KG1 (cell line): ENCODE measurements at regions not wholly inside any gene's neighbourhood (a gene's known extent, or its start where the extent isn't known, plus 50 kb on each side); places are given as distances from the start of the nearest gene placed in this dataset.
"Not testable (repeated sequence)": the region's sequence is repeated elsewhere in the genome, so short reads cannot be mapped to it uniquely, and the experiment has no call there.

Source experiments
- DNase-seq: peaks from one replicate; lab custom pipeline; 2025; lab: John Stamatoyannopoulos, UW

DNA sequence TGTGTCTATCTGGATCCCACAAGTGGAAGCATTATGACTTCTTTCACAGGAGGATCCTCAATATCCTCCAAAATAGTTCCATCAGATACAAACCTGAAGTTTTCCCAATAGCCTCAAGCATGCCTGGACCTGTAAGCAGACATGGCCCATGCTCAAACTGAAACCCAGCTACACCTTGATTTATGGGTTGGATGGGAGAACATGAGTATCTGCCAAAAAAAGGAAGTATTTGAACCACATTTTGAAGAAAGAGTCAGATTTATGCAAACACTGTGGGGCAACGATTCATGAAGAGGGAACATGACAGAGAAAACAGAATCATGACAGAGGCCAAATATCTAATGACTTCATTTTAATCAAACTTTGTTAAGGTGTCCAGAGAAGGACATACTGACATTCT lies 351.0 kb upstream of the NFIA start:
- DNase-seq = no peak

DNA sequence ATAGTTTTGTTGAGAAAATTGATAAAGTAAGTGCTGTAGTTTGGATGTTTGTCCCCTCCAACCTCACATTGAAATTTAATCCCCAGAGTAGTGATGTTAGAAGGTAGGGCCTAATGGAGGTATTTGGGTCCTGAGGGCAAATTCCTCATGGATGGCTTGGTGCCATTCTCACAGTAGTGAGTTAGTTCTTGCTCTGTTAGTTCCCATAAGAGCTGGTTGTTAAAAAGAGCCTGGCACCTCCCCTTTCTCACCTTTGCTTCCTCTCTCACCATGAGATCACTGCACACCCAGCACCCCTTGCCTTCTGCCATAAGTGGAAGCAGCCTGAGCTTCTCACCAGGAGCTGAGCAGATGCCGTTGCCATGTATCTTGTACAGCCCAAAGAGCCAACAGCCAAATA lies 354.8 kb upstream of the NFIA start:
- no peak for DNase-seq

DNA sequence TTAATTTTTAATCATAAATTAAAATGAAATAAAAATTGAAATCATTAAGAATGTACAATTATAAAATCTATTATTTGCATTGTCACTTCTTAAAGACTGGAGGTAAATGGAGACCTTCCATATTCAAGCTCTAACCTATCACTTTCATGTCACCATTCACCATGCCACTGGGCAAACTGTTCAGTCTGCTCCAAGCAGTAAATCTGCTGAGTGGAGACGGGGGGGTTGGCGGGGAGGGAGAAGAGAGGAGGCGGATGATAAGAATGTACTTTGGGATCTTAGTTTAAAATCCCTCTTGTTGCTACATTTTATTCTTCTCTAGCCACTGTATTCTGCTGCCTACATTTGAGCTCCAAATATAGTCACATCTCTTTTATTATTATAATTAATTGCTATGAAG lies 365.9 kb upstream of the NFIA start:
- no peak for DNase-seq

DNA sequence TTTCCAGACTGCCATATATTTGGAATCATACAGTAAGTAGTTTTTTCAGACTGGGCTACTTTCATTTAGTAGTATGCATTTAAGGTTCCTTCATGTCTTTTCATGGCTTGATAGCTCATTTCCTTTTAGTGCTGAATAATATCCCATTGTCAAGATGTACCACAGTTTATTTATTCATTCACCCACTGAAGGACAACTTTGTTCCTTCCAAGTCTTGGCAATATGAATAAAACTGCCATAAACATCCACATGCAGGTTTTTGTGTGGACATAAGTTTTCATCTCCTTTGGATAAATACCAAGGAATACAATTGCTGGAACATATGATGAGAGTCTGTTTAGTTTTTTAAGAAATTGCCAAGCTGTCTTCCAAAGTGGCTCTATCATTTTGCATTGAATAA lies 366.4 kb upstream of the NFIA start:
- no peak for DNase-seq

DNA sequence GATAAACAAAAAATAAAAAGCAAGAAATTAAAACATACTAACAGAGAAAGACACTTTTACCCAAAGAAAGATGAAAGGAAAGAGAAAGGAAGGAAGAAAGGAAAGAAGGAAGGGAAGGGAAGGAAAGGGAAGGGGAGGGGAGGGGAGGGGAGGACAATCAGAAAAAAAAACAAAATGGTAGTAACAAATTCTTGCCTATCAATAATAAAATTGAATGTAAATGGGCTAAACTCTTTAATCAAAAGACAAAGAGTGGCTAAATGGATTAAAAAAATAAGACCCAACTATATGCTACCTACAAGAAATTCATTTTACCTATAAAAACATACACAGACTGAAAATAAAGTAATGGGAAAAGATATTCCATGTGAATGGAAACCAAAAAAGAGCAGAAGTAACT lies 372.9 kb upstream of the NFIA start:
- no peak for DNase-seq

DNA sequence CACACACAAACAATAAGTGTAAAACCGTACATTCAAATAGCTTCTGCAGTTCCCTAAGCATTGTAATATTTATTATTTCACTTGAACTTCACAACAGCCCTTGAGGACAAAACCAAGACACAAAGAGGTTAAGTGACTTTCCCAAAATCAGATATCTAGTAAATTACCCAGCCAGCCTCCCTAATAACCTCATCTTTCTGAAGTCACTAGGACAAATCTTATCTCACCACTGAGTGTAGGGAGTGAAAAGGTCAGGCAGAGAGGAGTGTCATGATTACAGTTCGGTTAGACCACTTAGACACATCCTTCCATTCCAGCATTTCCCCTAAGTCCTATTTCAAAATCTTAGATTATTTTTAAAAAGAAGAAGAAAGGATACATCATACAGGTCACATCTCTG lies 377.3 kb upstream of the NFIA start:
- DNase-seq = no peak

DNA sequence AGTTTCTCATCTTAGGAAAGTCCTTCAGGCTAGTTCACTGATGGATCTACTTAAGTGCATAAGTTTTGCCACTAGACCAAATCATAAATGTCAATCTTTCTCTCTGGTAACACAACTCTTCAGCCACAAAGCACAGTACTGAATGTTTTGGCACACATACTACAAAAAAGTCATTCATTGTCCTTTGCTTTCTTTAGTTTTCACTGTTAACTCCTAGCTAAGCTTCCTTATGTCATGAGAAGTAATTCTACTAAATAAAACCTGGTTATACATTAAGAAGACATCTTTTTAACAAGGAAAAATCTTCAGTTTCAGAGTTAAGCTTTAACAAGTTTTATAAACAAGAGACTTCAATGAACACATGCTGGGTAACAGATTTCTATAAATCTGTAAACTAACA lies 379.2 kb upstream of the NFIA start:
- DNase-seq = no peak

DNA sequence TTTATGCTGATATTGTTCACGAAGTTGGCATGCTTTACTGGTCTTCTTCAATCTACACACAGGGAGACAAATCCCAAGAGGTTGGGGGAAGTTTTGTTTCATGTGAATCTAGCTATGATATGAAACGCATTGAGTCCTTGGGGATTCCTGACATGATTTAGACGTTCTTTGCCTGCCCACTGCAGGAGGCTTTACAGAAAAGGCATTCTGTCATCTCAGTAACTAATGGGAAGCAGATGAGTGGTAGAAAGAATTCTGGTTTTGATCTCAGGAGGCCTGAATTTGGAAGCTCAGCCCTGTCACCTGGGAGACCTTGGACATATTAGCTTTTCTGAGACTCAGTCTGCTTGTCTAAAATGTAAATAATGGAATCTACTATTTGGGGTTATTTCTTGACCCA lies 383.0 kb upstream of the NFIA start:
- DNase-seq = no peak

DNA sequence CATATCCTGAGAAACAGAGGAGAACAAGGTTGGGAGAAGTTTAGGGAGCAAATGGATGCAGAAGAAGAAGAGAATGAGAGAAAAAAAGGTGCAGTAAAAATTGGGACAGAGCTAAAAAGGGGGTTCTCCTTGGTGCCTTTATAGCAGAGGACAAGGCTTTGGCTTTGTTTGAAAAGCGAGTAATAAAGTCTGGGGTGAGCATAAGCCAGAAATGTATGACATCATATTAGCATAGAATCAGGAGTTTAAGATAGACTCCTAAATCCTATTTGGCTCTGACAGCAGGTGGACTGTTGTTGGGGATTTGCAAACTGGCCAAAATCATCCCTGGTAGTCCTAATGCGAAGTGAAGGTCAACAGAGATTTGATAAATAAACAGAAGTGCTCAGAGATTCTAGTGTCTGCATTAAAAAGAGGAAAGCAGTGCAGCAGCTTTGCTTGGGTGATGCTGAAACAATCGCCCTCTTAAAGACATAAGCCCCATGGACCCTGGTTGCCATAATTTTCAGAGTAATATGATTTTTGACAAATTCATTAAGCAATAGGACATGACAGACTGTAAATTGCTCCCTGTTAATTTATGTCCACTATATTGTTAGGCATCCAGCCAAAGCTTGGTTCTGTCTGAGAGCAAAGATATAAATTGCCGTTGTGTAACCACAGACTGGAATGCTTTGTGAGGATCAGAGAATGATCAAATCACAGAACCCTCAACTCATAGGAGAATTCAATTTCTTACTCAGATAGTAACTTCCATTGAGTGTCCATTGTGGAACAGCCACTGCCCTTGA lies 385.0 kb upstream of the NFIA start:
- DNase-seq = no peak

DNA sequence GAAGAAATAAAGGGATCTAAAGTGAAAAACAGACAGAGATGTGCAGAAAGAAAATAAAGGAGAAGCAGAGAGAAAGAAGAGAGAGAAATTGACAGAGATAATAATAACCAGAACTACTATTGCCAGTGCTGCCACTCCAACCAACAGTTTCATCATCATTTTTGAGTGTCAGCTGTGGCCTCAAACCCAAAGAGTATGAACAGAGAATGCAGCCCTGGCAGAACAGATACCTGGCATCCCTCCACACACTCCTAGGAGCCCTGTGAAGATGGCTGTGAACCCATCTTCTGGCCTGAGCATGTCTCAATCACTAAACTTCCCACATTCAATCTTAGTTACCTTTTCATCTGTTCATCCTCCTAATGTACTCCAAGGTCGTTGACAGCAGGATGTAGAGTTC lies 385.8 kb upstream of the NFIA start:
- DNase-seq = no peak

DNA sequence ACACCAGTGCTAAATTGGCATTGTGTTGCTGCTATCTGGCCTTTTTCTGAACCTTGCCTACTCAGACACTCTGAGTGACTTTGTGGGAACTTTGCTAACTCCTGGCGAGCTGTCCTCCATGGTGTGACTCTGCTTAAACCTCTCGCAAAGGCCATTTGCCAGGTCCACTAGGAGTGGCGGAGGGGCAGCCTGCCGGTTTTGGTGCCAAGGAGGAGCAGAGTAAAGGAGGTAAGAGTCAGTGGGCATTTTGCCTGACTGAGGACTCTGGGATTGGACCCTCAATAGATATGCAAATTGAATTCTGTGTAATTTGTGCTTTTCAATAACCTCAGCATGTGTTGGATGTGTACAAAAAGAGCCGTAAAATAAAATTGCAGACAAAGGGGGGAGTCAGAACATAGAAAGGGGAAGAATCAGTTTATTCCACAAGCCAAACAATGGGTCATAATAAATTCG lies 386.6 kb upstream of the NFIA start:
- no peak for DNase-seq

DNA sequence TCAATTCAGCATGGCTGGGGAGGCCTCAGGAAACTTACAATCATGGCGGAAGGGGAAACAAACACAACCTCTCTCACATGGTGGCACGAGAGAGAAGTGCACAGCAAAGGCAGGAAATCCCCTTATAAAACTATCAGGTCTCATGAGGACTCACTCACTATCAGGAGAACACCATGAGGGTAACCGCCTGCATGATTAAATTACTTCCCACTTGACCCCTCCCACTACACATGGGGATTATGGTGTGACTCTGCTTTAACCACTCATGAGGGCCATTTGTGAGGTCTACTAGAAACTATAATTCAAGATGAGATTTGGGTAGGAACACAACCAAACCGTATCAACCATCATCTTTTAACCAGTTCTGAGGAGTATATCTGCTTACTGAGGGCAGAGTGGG lies 387.4 kb upstream of the NFIA start:
- no peak for DNase-seq

DNA sequence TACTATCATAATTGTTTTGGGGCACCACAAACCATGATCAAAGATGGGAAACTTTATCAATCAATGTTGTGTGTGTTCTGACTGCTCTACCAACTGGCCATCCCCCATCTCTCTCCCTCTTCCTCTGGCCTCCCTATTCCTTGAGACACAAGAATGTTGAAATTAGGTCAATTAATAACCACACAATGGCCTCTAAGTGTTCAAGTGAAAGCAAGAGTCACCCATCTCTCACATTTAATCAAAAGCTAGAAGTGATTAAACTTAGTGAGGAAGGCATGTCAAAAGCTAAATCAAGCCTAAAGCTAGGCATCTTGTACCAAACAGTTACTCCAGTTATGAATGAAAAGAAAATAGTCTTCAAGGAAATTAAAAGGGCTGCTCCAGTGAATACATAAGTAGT lies 390.3 kb upstream of the NFIA start:
- DNase-seq = no peak

DNA sequence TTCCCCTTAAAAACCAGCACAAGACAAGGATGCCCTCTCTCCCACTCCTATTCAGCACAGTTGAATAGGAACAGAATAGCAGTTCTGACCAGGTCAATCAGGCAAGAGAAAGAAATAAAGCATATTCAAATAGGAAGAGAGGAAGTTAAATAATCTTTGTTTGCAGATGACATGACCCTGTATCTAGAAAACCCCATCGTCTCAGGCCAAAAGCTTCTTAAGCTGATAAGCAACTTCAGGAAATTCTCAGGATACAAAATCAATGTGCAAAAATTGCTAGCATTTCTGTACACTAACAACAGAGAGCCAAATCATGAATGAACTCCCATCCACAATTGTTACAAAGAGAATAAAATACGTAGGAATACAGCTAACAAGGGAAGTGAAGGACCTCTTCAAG lies 394.1 kb upstream of the NFIA start:
- not testable (repeated sequence) for DNase-seq

DNA sequence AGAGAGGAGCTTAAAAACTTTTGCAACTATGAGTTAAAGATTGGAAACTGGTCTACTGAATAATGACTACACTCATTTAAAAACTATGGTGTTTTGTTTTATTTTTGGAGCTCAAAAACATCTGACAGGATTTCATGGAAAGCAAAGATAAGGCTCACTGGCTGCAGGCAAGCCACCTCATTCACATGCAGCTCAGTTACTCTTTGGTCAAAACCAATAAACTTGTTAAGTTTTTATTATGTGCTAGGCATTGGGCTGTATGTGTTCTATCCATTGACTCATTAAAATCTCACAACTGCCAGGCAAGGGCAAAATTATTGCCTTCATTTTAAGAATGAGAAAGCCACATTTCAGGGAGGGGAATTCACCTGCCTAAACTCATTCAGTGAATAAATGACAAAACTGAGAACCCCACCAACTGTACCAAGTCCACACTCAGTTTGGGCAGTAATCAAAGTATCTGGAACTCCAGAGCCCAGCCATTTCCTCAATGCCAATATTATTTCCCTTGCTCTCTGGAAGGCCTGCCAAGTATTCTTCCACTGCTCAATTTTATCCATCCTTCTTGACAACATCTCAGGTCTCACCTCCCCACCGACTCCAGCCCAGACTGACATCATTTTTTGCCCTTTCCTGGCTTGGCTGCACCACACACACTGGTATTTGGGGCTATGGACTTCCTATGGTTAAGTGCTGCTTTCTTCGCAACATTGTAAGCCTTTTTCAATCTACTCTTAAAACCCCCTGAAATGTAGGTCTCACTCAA lies 401.1 kb upstream of the NFIA start:
- no peak for DNase-seq

DNA sequence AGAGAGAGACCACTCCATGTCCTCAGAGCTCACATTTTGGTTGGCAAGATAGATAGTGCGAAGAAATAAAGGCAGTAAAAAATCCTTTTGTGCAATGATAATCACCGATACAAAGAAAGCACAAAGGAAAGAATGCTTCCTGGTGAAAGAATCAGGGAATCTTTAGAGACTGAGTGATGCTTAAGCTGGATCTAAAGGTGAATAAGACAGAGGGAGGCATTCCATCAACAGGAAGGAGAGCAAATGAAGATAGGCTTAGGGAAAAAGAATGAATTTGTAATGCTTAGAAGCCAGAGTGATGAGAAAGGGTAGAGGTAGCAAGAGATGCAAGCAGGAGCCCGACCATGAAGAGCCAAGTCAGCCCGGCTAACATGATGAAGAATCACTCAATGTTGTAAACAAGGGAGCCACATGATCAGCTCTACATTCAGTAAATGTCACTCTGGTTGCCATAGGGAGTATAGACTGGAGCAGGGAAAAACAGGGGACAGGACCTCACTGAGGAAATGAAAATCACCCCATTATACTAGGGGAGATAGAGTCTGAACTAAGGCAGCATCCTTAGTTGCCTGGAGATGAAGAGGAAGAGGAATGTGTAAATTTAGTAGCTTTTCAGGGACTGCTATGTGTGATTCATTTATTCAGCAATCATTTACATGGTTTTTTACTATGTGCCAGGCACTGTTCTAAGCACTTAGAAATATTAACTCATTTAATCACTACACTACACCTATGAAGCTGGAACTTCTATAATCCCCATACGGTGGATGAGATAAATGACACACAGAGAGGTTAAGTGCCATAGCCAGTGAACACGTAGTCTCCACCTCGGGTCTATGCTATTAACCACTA lies 402.6 kb upstream of the NFIA start:
- DNase-seq = no peak

DNA sequence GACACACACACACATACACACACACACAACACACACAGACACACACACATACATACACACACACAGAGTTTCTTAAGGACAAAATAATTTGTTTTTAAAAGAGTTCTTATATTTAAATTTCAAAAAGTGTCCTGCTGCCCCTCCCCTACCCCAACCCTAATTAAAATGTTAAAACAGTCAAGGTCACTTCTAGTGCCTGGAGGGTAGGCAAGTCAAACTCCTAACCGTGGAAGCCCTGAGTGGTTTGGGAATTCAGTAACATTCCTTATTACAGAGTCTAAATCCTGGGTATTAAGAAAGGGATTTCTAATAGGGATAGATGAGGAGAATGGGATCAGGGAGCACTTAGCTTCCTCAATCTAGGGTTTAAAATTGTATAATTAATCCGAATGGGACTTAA lies 403.6 kb upstream of the NFIA start:
- no peak for DNase-seq

DNA sequence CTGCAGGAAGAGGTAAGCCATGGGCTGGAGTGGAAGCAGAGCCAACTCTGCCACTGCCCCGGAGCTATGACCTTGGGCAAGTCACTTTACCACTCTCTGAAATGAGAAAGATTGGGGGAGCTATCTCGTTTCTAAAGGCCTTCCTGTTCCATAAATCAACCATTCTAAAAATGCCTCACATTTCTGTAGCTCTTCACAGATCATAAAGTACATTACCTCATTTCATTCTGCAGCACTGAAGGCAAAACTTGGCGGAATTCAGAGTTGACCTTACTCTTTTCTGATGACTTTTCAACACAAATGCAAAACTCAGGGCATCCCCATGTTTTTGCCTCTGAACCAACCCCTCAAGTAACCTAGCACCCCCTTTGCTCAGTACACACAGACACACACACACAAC lies 404.0 kb upstream of the NFIA start:
- no peak for DNase-seq

DNA sequence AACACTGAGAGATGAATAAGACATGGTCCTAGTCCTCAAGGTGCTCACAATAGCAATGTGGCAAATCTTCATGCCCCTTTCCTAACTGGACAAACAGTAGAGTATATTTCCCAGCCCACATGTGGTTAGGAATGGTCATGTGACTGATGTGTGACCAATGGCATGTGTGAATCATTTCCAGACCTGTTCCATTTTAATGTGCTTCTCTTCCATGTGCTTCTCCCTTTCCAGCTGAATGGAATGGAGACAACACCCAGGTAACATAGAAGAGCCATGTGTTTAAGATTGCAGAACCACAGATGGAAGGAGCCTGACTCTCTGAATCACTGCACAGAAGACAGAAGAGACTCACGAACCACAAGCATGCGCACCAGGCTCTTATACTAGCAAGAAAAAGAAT lies 409.9 kb upstream of the NFIA start:
- no peak for DNase-seq

DNA sequence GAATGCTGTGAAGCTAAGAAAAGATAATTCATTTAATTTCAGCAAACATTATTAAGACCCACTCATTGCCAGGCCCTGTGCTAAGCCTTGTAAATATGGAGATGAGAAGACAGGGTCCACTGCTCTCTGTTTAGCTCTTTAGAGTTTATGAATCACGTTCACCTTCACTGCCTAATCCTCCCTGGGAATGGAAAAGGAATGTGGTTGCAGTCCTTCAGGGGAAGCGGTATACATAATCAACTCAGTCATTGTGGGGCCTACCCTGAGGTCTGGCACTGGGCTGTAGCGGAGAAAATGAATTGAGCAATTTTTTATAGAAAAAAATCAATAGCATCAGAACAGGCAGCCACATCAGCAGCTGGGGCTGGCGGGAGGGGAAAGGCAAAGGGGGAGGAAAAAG lies 412.1 kb upstream of the NFIA start:
- no peak for DNase-seq

DNA sequence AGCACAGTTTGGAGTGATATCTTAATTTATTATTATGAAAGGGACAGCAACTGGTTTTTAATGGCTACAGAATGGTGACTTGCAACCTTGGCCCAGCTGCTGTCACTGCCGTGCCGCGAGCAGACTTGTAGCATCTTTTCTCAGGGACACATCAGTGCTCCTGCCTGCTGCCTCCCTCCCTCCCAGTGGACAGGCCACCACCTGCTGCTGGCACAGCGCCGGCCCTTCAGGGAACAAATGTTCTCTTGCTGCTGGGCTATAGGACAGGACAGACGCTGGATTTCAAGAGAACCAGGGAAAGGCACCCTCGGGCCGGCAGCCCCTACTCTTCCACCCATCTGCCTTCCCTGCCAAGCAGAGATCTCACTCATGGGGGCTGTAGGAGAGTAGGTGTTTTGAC lies 413.8 kb upstream of the NFIA start:
- no peak for DNase-seq

DNA sequence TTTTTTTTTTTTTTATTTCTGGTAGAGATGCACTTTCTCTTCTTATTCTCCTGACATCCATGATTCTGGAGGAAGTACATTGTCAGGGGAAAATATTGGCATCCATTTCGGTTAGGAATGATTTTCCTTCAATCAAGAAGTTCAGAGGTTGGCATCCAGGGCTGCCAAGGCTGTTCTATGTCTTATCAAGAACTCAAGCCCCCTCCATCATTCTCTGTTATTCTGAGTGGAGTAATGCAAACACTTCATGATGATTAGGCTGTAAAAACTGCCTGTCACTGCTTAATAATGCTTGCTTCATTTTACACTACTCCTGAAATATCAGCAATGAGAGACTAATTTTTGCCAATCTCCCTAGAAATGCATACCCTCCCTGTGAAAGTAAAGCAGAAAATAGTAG lies 417.1 kb upstream of the NFIA start:
- no peak for DNase-seq
